CD14-positive monocyte (primary cell): ENCODE measurements at regions not wholly inside any gene's neighbourhood (a gene's known extent, or its start where the extent isn't known, plus 50 kb on each side); places are given as distances from the start of the nearest gene placed in this dataset.

Experiments used
- DNase-seq, 3 donors: peaks; one replicate each; pipeline ENCODE4 v3.0.0-alpha.2; 2011 to 2022
- H2AFZ ChIP-seq: 2 replicates; pipeline ENCODE4 v1.6.0; 2012; ENCODE audit warnings: mild to moderate bottlenecking, low read depth, low read length, inconsistent platforms; ENCODE audit not compliant: insufficient read depth, poor library complexity, severe bottlenecking
- H3K27ac ChIP-seq, 2 donors: 1 replicate in 1 of 2; 2 replicates in 1 of 2; pipeline ENCODE4 v1.5.1; 2012 to 2013; ENCODE audit warnings: low read length in 2 of 2, control low read depth in 1 of 2, inconsistent platforms in 1 of 2, low read depth in 1 of 2, mild to moderate bottlenecking in 1 of 2
- H3K27me3 ChIP-seq, 2 donors: one replicate each; pipeline versions ENCODE4 v1.6.0 to v1.6.1; 2011 to 2013; ENCODE audit warnings: low read length in 2 of 2; ENCODE audit not compliant: control insufficient read depth in 2 of 2, insufficient read depth in 2 of 2
- H3K36me3 ChIP-seq, 2 donors: replicated peaks in 1 of 2; 1 replicate in 1 of 2; 2 replicates in 1 of 2; pipeline versions ENCODE4 v1.5.1 to v1.6.1; 2012 to 2013; ENCODE audit warnings: low read length in 2 of 2, control low read depth in 1 of 2, inconsistent platforms in 1 of 2, mild to moderate bottlenecking in 1 of 2; ENCODE audit not compliant: insufficient read depth in 2 of 2, control insufficient read depth in 1 of 2
- H3K4me1 ChIP-seq, 2 donors: 1 replicate in 1 of 2; 2 replicates in 1 of 2; pipeline versions ENCODE4 v1.5.1 to v1.6.1; 2012 to 2013; ENCODE audit warnings: low read length in 2 of 2, control low read depth in 1 of 2, inconsistent platforms in 1 of 2, mild to moderate bottlenecking in 1 of 2, moderate library complexity in 1 of 2; ENCODE audit not compliant: insufficient read depth in 2 of 2, control insufficient read depth in 1 of 2
- H3K4me2 ChIP-seq: replicated peaks from 2 replicates; pipeline ENCODE3; 2012; ENCODE audit warnings: low read length, moderate library complexity, mild to moderate bottlenecking; ENCODE audit not compliant: poor library complexity, severe bottlenecking; ENCODE audit errors: extremely low read depth
- H3K4me3 ChIP-seq, 3 experiments: fragments of 200-600 bp in 1 of 3; sonication (generic) in 1 of 3; replicated peaks in 1 of 3; 1 replicate in 2 of 3; 2 replicates in 1 of 3; pipeline ENCODE4 v1.5.1; 2011 to 2013; ENCODE audit warnings: low read length in 3 of 3, mild to moderate bottlenecking in 3 of 3, control low read depth in 2 of 3, low read depth in 2 of 3, inconsistent platforms in 1 of 3, moderate library complexity in 1 of 3
- H3K79me2 ChIP-seq: 2 replicates; pipeline ENCODE4 v1.6.0; 2012; ENCODE audit warnings: mild to moderate bottlenecking, control low read depth, inconsistent platforms, low read length, moderate library complexity; ENCODE audit not compliant: insufficient read depth
- H3K9ac ChIP-seq: 2 replicates; pipeline ENCODE4 v1.6.0; 2017; ENCODE audit warnings: low read length, mild to moderate bottlenecking; ENCODE audit not compliant: insufficient read depth, poor library complexity, severe bottlenecking
- H3K9me3 ChIP-seq, 2 donors: replicated peaks in 1 of 2; 1 replicate in 1 of 2; 2 replicates in 1 of 2; pipeline versions ENCODE4 v1.5.1 to v1.6.1; 2012 to 2013; ENCODE audit warnings: low read length in 2 of 2, control low read depth in 1 of 2; ENCODE audit not compliant: control insufficient read depth in 1 of 2, insufficient read depth in 1 of 2
- H4K20me1 ChIP-seq: 2 replicates; pipeline ENCODE4 v1.6.0; 2012; ENCODE audit warnings: mild to moderate bottlenecking, low read length, control low read depth, moderate library complexity; ENCODE audit not compliant: insufficient read depth
- H3K27ac Mint-ChIP-seq, 7 donors: one replicate each; pipeline ENCODE4 v1.8.0; 2020; ENCODE audit warnings: mild to moderate bottlenecking in 7 of 7, mixed read lengths in 7 of 7, moderate library complexity in 6 of 7, inconsistent platforms in 2 of 7
- H3K27me3 Mint-ChIP-seq, 3 donors: one replicate each; pipeline ENCODE4 v1.8.0; 2021 to 2022; ENCODE audit warnings: low read depth in 3 of 3, mild to moderate bottlenecking in 3 of 3, mixed read lengths in 3 of 3, moderate library complexity in 3 of 3, inconsistent platforms in 1 of 3
- H3K36me3 Mint-ChIP-seq, 2 donors: one replicate each; pipeline ENCODE4 v1.8.0; 2020; ENCODE audit warnings: mixed read lengths in 2 of 2, inconsistent platforms in 1 of 2, mild to moderate bottlenecking in 1 of 2
- H3K4me1 Mint-ChIP-seq: one replicate; pipeline ENCODE4 v1.8.0; 2020; ENCODE audit warnings: mild to moderate bottlenecking, mixed read lengths
- H3K4me3 Mint-ChIP-seq, 2 donors: one replicate each; pipeline ENCODE4 v1.8.0; 2020; ENCODE audit warnings: mild to moderate bottlenecking in 2 of 2, mixed read lengths in 2 of 2, moderate library complexity in 1 of 2
- H3K9me3 Mint-ChIP-seq, 7 donors: one replicate each; pipeline ENCODE4 v1.8.0; 2020 to 2022; ENCODE audit warnings: mixed read lengths in 7 of 7, mild to moderate bottlenecking in 6 of 7, moderate library complexity in 6 of 7, inconsistent platforms in 2 of 7
- WGBS: methylation state at CpG from one replicate; pipeline ENCODE4 v1.1.5; 2013; ENCODE audit warnings: missing lambda C conversion rate; ENCODE audit not compliant: insufficient coverage; 5-methylcytosine and 5-hydroxymethylcytosine counted together
- intact Hi-C, 2 donors: fragments of 100-400 bp; cut with micrococcal nuclease; formaldehyde crosslinking; loops; one replicate each; pipeline versions ENCODE4 v1.15.0 to v1.15.1; 2023
- TF ChIP-seq, protein P1 (sequence below): fragments of 200-600 bp; IDR thresholded peaks from one replicate; pipeline ENCODE4 v1.8.0; 2022; ENCODE audit warnings: antibody characterized with exemption, mild to moderate bottlenecking

DNA sequence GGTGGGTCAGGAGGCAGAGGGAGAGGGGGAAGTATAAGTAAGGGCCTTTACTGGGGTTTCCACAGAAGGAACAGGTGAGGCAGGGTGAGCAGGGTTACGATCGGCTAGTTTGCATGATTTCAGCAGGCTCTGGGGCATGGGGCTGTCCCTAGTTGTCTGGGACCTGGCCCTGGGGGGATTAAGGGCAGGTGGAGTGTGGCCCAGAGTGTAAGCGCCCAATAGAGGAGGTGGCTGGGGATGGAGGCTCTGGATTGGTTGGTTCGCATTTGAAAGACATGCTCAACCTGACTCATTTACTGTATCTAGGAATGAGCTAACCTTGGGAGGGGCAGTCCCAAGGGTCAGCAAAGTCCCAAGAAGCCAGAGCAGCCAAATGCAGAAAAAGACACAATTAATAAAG lies 230.3 kb downstream of the MAP2K4 start:
- Histone ChIP-seq H3K4me2 (no peak overlapping the region), H3K27me3 (no peaks in the 10 kb centered on the region), H3K9me3 (no peaks in the 10 kb centered on the region), H3K36me3 (no peaks in the 10 kb centered on the region), H4K20me1 (no peaks in the 10 kb centered on the region), H3K79me2 (no peaks in the 10 kb centered on the region), H3K4me3 (no peak overlapping the region), H3K9ac (no peak overlapping the region), H2AFZ (no peak overlapping the region), H3K27ac (no peak overlapping the region), H3K4me1 (no peaks in the 10 kb centered on the region)
- TF ChIP-seq, protein P1, sequence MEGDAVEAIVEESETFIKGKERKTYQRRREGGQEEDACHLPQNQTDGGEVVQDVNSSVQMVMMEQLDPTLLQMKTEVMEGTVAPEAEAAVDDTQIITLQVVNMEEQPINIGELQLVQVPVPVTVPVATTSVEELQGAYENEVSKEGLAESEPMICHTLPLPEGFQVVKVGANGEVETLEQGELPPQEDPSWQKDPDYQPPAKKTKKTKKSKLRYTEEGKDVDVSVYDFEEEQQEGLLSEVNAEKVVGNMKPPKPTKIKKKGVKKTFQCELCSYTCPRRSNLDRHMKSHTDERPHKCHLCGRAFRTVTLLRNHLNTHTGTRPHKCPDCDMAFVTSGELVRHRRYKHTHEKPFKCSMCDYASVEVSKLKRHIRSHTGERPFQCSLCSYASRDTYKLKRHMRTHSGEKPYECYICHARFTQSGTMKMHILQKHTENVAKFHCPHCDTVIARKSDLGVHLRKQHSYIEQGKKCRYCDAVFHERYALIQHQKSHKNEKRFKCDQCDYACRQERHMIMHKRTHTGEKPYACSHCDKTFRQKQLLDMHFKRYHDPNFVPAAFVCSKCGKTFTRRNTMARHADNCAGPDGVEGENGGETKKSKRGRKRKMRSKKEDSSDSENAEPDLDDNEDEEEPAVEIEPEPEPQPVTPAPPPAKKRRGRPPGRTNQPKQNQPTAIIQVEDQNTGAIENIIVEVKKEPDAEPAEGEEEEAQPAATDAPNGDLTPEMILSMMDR = no peak
- Mint-ChIP-seq H3K36me3 (no peaks in the 10 kb centered on the region), H3K27me3 (peaks cover 0 to 2% (median 2%) of the 10 kb centered on the region in 3 donors), H3K27ac (no peak overlapping the region), H3K9me3 (peaks cover 0 to 9% (median 3%) of the 10 kb centered on the region in 7 donors), H3K4me3 (no peak overlapping the region), H3K4me1 (no peaks in the 10 kb centered on the region)
- 93% methylated on average over 3 of the region's 4 CpGs for WGBS
- DNase-seq = no peak
- intact Hi-C loops = no loop called here

DNA sequence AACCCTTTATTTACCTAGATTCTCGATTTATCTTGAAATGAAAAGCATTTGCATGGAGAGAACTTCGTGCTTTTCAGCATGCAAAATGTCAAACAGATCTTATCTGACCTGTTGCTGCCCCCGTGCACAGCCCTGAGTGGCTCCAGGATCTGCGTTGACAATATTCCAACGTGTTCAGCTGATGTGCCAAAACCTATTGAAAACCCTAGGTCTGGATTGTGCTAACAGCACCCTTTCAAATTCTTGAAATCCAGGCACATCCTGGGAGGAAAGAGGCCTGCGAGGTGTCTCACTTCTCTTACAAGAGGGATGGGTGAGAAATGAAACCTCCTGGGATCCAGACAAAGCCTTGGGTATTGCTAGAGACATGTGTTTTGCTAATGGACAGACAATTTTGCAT lies 231.8 kb downstream of the MAP2K4 start:
- no peak overlapping the region for H2AFZ ChIP-seq
- DNase-seq = no peak
- no peak overlapping the region for H3K27ac ChIP-seq
- H3K4me3 ChIP-seq = no peak overlapping the region
- WGBS = 83% methylated on average over 5 of the region's 6 CpGs
- H3K9me3 Mint-ChIP-seq = peaks cover 0 to 9% (median 0%) of the 10 kb centered on the region in 7 donors
- H3K27me3 ChIP-seq = no peaks in the 10 kb centered on the region
- no peaks in the 10 kb centered on the region for H3K36me3 ChIP-seq
- intact Hi-C loops = no loop called here
- H3K4me2 ChIP-seq = no peak overlapping the region
- TF ChIP-seq, protein P1 = no peak
- no peaks in the 10 kb centered on the region for H4K20me1 ChIP-seq
- no peak overlapping the region for H3K27ac Mint-ChIP-seq
- no peaks in the 10 kb centered on the region for H3K36me3 Mint-ChIP-seq
- no peaks in the 10 kb centered on the region for H3K79me2 ChIP-seq
- no peaks in the 10 kb centered on the region for H3K4me1 Mint-ChIP-seq
- no peak overlapping the region for H3K9ac ChIP-seq
- no peaks in the 10 kb centered on the region for H3K9me3 ChIP-seq
- H3K4me3 Mint-ChIP-seq = no peak overlapping the region
- H3K4me1 ChIP-seq = no peaks in the 10 kb centered on the region
- H3K27me3 Mint-ChIP-seq = peaks cover 0 to 2% (median 2%) of the 10 kb centered on the region in 3 donors
